ENCODE measurements at regions not wholly inside any gene's neighbourhood (a gene's known extent, or its start where the extent isn't known, plus 50 kb on each side); places are given as distances from the start of the nearest gene placed in this dataset.
"Not testable (repeated sequence)": the region's sequence is repeated elsewhere in the genome, so short reads cannot be mapped to it uniquely, and the experiment has no call there.

GRCh38 chr3:16077146-16077545 lies 97.3 kb upstream of the GALNT15 start:
- not testable (repeated sequence) for DNase-seq

GRCh38 chr3:16077681-16078080 lies 96.8 kb upstream of the GALNT15 start:
- DNase-seq, result not testable (repeated sequence)

- DNase-seq, result no peak
Observed at GRCh38 chr3:16079519-16079918, 95.0 kb upstream of the GALNT15 start.

GRCh38 chr3:16081661-16082060 lies 92.8 kb upstream of the GALNT15 start:
- DNase-seq, result no peak

GRCh38 chr3:16084887-16085286 lies 89.6 kb upstream of the GALNT15 start:
- no peak for DNase-seq

GRCh38 chr3:16085410-16085809 lies 89.1 kb upstream of the GALNT15 start:
- DNase-seq, result no peak

GRCh38 chr3:16085884-16086608 lies 88.4 kb upstream of the GALNT15 start:
- no peak for DNase-seq

GRCh38 chr3:16086690-16087089 lies 87.8 kb upstream of the GALNT15 start:
- no peak for DNase-seq

- DNase-seq, result no peak
Observed at GRCh38 chr3:16088496-16088895, 86.0 kb upstream of the GALNT15 start.

GRCh38 chr3:16089521-16089920 lies 85.0 kb upstream of the GALNT15 start:
- no peak for DNase-seq

- DNase-seq, result no peak
Observed at GRCh38 chr3:16090024-16090423, 84.5 kb upstream of the GALNT15 start.

- no peak for DNase-seq
Observed at GRCh38 chr3:16090706-16091105, 83.8 kb upstream of the GALNT15 start.

- DNase-seq, result no peak
Observed at GRCh38 chr3:16092923-16093322, 81.6 kb upstream of the GALNT15 start.

GRCh38 chr3:16101295-16102186 lies 72.9 kb upstream of the GALNT15 start:
- DNase-seq, result no peak

- DNase-seq, result no peak
Observed at GRCh38 chr3:16102187-16102561, 72.3 kb upstream of the GALNT15 start.

- DNase-seq, result no peak
Observed at GRCh38 chr3:16102905-16103364, 71.5 kb upstream of the GALNT15 start.

- DNase-seq, result no peak
Observed at GRCh38 chr3:16103472-16103871, 71.0 kb upstream of the GALNT15 start.

- DNase-seq, result no peak
Observed at GRCh38 chr3:16104156-16104555, 70.3 kb upstream of the GALNT15 start.

GRCh38 chr3:16106050-16106449 lies 68.4 kb upstream of the GALNT15 start:
- DNase-seq, result no peak

GRCh38 chr3:16108424-16108823 lies 66.1 kb upstream of the GALNT15 start:
- no peak for DNase-seq

- no peak for DNase-seq
Observed at GRCh38 chr3:16109929-16110328, 64.6 kb upstream of the GALNT15 start.

GRCh38 chr3:16112910-16113504 lies 61.5 kb upstream of the GALNT15 start:
- DNase-seq, result no peak

GRCh38 chr3:16113704-16114103 lies 60.8 kb upstream of the GALNT15 start:
- no peak for DNase-seq

- DNase-seq, result no peak
Observed at GRCh38 chr3:16114429-16114828, 60.1 kb upstream of the GALNT15 start.

Measured in activated CD4-positive, alpha-beta T cell treated with anti-CD3 and anti-CD28 coated beads, Interleukin-2, amount 50 U/mL, for 48 hours (primary cell).